ENCODE measurements at regions not wholly inside any gene's neighbourhood (a gene's known extent, or its start where the extent isn't known, plus 50 kb on each side); places are given as distances from the start of the nearest gene placed in this dataset.

- no peak for DNase-seq (ENCODE audit: low read depth, low spot score)
- H3K4me2 ChIP-seq (ENCODE audit: control insufficient read depth, insufficient read depth), result no peak overlapping the region
- ChIA-PET RAD21 (ENCODE audit: unreplicated experiment) (no interaction called here), SMC1A (ENCODE audit: uncharacterized antibody, unreplicated experiment) (interaction anchor here (1.6 kb wide), 1 partner anchor 333 kb away, joined by 4 read pairs; no protein-coding TSS in a partner anchor), CTCF (interaction anchor here (1.6 kb wide), 1 partner anchor 192 kb away, joined by 7 read pairs; no protein-coding TSS in a partner anchor), POLR2A (no interaction called here)
- H3K27ac ChIP-seq (ENCODE audit: control insufficient read depth, insufficient read depth), result no peak overlapping the region
- H2AFZ ChIP-seq (ENCODE audit: control insufficient read depth, low read depth, low read length), result no peak overlapping the region
- no peaks in the 10 kb centered on the region; the same call in 2 of the 3 replicates for H3K9me3 ChIP-seq (replicated peaks; ENCODE audit: control insufficient read depth, insufficient read depth, low read length)
- no peaks in the 10 kb centered on the region for H3K79me2 ChIP-seq (ENCODE audit: control insufficient read depth, insufficient read depth, low read length)
- no TSS peak for BruUV-seq (replicated peaks)
- no peak overlapping the region for H3K4me3 ChIP-seq
- in situ Hi-C loops (cut with MboI), result no loop called here
- no peaks in the 10 kb centered on the region for H4K20me1 ChIP-seq (ENCODE audit: control insufficient read depth, insufficient read depth)
- intact Hi-C loops (cut with micrococcal nuclease; ENCODE audit: unreplicated experiment), result no loop called here
- TF ChIP-seq EED (IDR thresholded peaks at IDR 0.05; ENCODE audit: low read depth) (no peak), SIX5 (IDR thresholded peaks at IDR 0.05; ENCODE audit: low read depth, low read length, severe bottlenecking) (no peak), TCF3 (IDR thresholded peaks at IDR 0.05; ENCODE audit: borderline replicate concordance, insufficient read depth, low read depth, low read length) (no peak), NFYB (IDR thresholded peaks at IDR 0.05; ENCODE audit: insufficient read depth, low read depth, low read length) (no peak), REST (IDR thresholded peaks at IDR 0.05; ENCODE audit: low read depth, low read length) (no peak)
- H3K9ac ChIP-seq (ENCODE audit: control insufficient read depth, insufficient read depth, low read length), result no peak overlapping the region
- 39% methylated on average over 5 of the region's 5 CpGs for WGBS (ENCODE audit: insufficient coverage, insufficient replicate concordance, low lambda C conversion rate, missing lambda C conversion rate)
- FAIRE-seq, result no peak
- no peaks in the 10 kb centered on the region for H3K36me3 ChIP-seq (ENCODE audit: control insufficient read depth in 2 of 2, insufficient read depth in 2 of 2, low read length in 1 of 2)
- no peaks in the 10 kb centered on the region for H3K4me1 ChIP-seq (ENCODE audit: control insufficient read depth, insufficient read depth, low read length)
- H3K27me3 ChIP-seq (replicated peaks in 1 of 2; ENCODE audit: control insufficient read depth in 2 of 2, insufficient read depth in 2 of 2, low read length in 1 of 2), result no peaks in the 10 kb centered on the region; a peak in 1 of 4 replicates
- no peak for ATAC-seq
Observed at GRCh38 chr6:91273729-91274128, 686.9 kb upstream of the MAP3K7 start.

Data from GM12878 (cell line).